ENCODE measurements at regions not wholly inside any gene's neighbourhood (a gene's known extent, or its start where the extent isn't known, plus 50 kb on each side); places are given as distances from the start of the nearest gene placed in this dataset.
A peak's percentile ranks its signal among the peaks of the same experiment; 100 is the strongest.

DNA sequence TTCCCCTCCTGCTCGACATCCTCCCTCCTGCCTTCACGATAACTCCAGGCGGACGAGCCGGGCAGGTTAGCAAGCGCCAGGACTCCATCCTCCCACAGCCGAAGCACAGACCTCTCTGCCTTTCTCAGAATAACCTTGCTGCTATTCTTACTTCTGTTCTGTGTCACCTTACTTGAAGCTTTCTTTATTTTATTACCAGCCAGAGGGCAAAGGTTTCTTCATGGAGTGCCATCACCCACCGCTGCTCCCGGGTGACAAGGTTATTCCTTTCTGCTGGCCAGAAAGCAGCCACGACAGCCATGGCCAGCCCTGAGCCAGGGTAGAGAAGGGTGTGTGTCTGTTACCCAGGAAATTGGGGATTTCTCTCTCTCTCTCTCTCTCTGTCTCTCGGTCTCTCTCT, 227.1 kb downstream of the ANAPC1 start:
- Histone ChIP-seq H3K36me3 (ENCODE audit: control insufficient read depth in 1 of 2, insufficient read depth in 2 of 2, low read depth in 1 of 2, low read length in 2 of 2) (no peaks in the 10 kb centered on the region), H3K4me2 (ENCODE audit: low read length, poor library complexity, severe bottlenecking) (no peak overlapping the region), H2AFZ (ENCODE audit: low read depth, low read length) (no peak overlapping the region), H3K14ac (ENCODE audit: low read length in 2 of 2) (no peak overlapping the region), H3K23ac (ENCODE audit: low read length in 2 of 2) (no peak overlapping the region), H2BK12ac (ENCODE audit: low read length in 2 of 2) (no peak overlapping the region), H2BK5ac (ENCODE audit: low read depth, low read length, poor library complexity, severe bottlenecking) (no peak overlapping the region), H3K9ac (ENCODE audit: low read length) (no peak overlapping the region), H2BK15ac (ENCODE audit: low read depth, poor library complexity, severe bottlenecking) (no peak overlapping the region), H3K27ac (ENCODE audit: low read length, poor library complexity, severe bottlenecking) (no peak overlapping the region), H3K4ac (ENCODE audit: low read depth in 1 of 2, low read length in 2 of 2) (no peak overlapping the region), H4K8ac (ENCODE audit: low read length) (no peak overlapping the region), H3K4me1 (ENCODE audit: control insufficient read depth, insufficient read depth, low read depth, low read length) (peaks cover 9% of the 10 kb centered on the region), H2AK5ac (ENCODE audit: low read length, severe bottlenecking) (no peak overlapping the region), H2BK120ac (ENCODE audit: low read depth, low read length) (no peak overlapping the region), H3K9me3 (ENCODE audit: control insufficient read depth, low read length) (no peaks in the 10 kb centered on the region), H3K18ac (ENCODE audit: low read depth in 1 of 2, low read length in 2 of 2) (no peak overlapping the region), H4K91ac (ENCODE audit: low read length) (no peak overlapping the region), H3K4me3 (ENCODE audit: insufficient read depth in 1 of 2, low read depth in 1 of 2, low read length in 2 of 2) (no peak overlapping the region), H3K27me3 (ENCODE audit: control insufficient read depth in 1 of 2, insufficient read depth in 1 of 2, low read length in 2 of 2) (no peaks in the 10 kb centered on the region), H3K79me1 (replicated peaks; ENCODE audit: low read length, poor library complexity, severe bottlenecking) (no peaks in the 10 kb centered on the region)
- 89% methylated on average over 11 of the region's 11 CpGs for WGBS
- DNase-seq = no peak

DNA sequence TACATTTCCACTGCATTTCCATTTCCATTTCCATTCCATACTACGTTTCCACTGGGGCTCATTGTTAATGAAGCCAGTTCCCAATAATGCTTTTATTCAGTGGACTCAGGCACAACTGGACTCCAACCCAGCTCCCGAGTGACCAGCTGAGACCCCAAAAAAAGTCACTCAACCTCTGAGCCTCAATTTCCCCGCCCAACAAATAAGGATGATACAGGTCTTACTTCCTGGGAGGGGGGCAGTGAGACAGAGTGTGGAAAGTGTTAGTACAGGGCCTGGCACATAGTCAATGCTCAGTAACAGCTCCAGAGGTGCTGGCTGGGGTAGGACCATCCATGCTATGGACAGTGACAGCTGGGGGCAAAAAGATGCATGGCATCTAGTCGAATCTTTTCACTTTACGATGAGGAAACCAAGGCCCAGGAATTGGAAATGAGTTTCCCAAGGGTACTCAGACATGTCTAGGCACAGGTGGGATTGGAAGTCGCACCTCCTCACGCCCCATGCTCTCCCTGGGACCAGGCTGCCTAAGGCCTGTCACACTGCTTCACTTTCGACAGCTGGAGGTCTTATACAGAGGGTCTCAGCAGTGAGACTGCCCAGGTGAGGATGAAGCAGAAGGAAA, 226.5 kb downstream of the ANAPC1 start:
- Histone ChIP-seq H4K8ac (ENCODE audit: low read length) (no peak overlapping the region), H3K36me3 (ENCODE audit: control insufficient read depth in 1 of 2, insufficient read depth in 2 of 2, low read depth in 1 of 2, low read length in 2 of 2) (no peaks in the 10 kb centered on the region), H3K79me1 (replicated peaks; ENCODE audit: low read length, poor library complexity, severe bottlenecking) (no peaks in the 10 kb centered on the region), H2BK12ac (ENCODE audit: low read length in 2 of 2) (no peak overlapping the region), H2BK5ac (ENCODE audit: low read depth, low read length, poor library complexity, severe bottlenecking) (no peak overlapping the region), H2BK15ac (ENCODE audit: low read depth, poor library complexity, severe bottlenecking) (no peak overlapping the region), H3K4ac (ENCODE audit: low read depth in 1 of 2, low read length in 2 of 2) (no peak overlapping the region), H4K91ac (ENCODE audit: low read length) (peak overlapping the region; percentile 34), H3K4me1 (ENCODE audit: control insufficient read depth, insufficient read depth, low read depth, low read length) (peaks cover 11% of the 10 kb centered on the region), H3K14ac (ENCODE audit: low read length in 2 of 2) (no peak overlapping the region), H3K23ac (ENCODE audit: low read length in 2 of 2) (no peak overlapping the region), H3K18ac (ENCODE audit: low read depth in 1 of 2, low read length in 2 of 2) (no peak overlapping the region), H2BK120ac (ENCODE audit: low read depth, low read length) (no peak overlapping the region), H3K9me3 (ENCODE audit: control insufficient read depth, low read length) (no peaks in the 10 kb centered on the region), H2AFZ (ENCODE audit: low read depth, low read length) (no peak overlapping the region), H3K4me2 (ENCODE audit: low read length, poor library complexity, severe bottlenecking) (no peak overlapping the region), H2AK5ac (ENCODE audit: low read length, severe bottlenecking) (peak overlapping the region; percentile 4), H3K27me3 (ENCODE audit: control insufficient read depth in 1 of 2, insufficient read depth in 1 of 2, low read length in 2 of 2) (no peaks in the 10 kb centered on the region), H3K27ac (ENCODE audit: low read length, poor library complexity, severe bottlenecking) (no peak overlapping the region), H3K4me3 (ENCODE audit: insufficient read depth in 1 of 2, low read depth in 1 of 2, low read length in 2 of 2) (no peak overlapping the region), H3K9ac (ENCODE audit: low read length) (no peak overlapping the region)
- 92% methylated on average over 7 of the region's 8 CpGs for whole genome bisulfite sequencing
- DNase-seq = no peak

DNA sequence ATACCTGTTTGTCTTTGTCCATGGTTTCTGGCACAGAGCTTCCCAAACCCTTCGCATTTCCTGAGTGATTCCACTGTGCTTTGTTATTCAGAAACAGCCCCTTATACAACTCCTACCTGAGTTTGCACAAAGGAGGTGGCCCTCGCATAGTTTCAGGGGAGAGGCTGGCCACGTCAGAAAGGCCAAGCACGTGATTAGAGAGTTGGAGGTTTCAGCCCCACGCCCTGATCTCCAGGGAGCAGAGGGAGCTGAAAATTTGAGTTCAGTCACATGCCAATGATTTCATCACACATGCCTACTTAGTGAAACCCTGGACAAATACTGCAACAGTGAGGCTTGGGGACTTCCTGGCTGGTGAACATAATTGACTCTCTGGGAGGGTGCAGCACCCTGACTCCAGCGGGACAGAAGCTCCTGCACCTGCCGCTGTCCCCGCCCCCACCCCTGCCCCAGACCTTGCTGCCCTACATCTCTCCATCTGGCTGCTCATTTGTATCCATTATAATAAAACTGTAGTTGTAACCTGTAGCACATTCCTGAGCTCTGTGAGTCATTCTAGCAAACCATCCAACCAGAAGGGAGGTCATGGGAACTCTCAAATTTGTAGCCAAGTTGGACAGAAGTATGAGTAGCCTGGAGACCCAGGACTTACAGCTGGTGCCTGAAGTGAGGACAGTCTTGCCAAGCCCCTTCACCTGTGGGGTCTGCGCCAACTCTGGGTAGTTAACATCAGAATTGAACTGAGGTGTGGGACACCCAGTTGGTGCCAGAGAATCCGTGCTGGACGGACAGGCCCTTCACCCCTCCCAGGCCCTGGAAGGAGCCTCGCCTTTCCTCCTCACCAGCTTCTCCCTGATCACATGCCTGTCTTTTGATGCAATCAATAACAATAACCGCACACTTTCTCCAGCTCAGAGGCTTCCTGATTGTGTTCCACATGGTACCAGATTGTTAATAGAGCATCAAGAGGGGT, 224.3 kb downstream of the ANAPC1 start:
- no peak overlapping the region for H2AFZ ChIP-seq (ENCODE audit: low read depth, low read length)
- H2BK15ac ChIP-seq (ENCODE audit: low read depth, poor library complexity, severe bottlenecking) = peak overlapping the region; percentile 9
- no peak overlapping the region for H3K23ac ChIP-seq (ENCODE audit: low read length in 2 of 2)
- H4K91ac ChIP-seq (ENCODE audit: low read length) = peak overlapping the region; percentile 88
- H3K4me3 ChIP-seq (ENCODE audit: insufficient read depth in 1 of 2, low read depth in 1 of 2, low read length in 2 of 2) = no peak overlapping the region
- peak overlapping the region; percentile 7 to 93 for H2BK12ac ChIP-seq (ENCODE audit: low read length in 2 of 2)
- peak overlapping the region; percentile 23 for H3K27ac ChIP-seq (ENCODE audit: low read length, poor library complexity, severe bottlenecking)
- peak overlapping the region; percentile 29 to 68 for H3K18ac ChIP-seq (ENCODE audit: low read depth in 1 of 2, low read length in 2 of 2)
- H3K36me3 ChIP-seq (ENCODE audit: control insufficient read depth in 1 of 2, insufficient read depth in 2 of 2, low read depth in 1 of 2, low read length in 2 of 2) = no peaks in the 10 kb centered on the region
- no peak overlapping the region for H2BK5ac ChIP-seq (ENCODE audit: low read depth, low read length, poor library complexity, severe bottlenecking)
- H3K9me3 ChIP-seq (ENCODE audit: control insufficient read depth, low read length) = no peaks in the 10 kb centered on the region
- H3K27me3 ChIP-seq (ENCODE audit: control insufficient read depth in 1 of 2, insufficient read depth in 1 of 2, low read length in 2 of 2) = no peaks in the 10 kb centered on the region
- no peaks in the 10 kb centered on the region for H3K79me1 ChIP-seq (replicated peaks; ENCODE audit: low read length, poor library complexity, severe bottlenecking)
- peak; percentile 71 for DNase-seq
- peak overlapping the region in 1 of 2 experiments; percentile 84 for H3K4ac ChIP-seq (ENCODE audit: low read depth in 1 of 2, low read length in 2 of 2)
- H4K8ac ChIP-seq (ENCODE audit: low read length) = peak overlapping the region; percentile 91
- peak overlapping the region; percentile 76 for H2AK5ac ChIP-seq (ENCODE audit: low read length, severe bottlenecking)
- H2BK120ac ChIP-seq (ENCODE audit: low read depth, low read length) = no peak overlapping the region
- peak overlapping the region; percentile 56 for H3K9ac ChIP-seq (ENCODE audit: low read length)
- whole genome bisulfite sequencing = 67% methylated on average over 11 of the region's 13 CpGs
- no peak overlapping the region for H3K4me2 ChIP-seq (ENCODE audit: low read length, poor library complexity, severe bottlenecking)
- peaks cover 21% of the 10 kb centered on the region for H3K4me1 ChIP-seq (ENCODE audit: control insufficient read depth, insufficient read depth, low read depth, low read length)
- no peak overlapping the region for H3K14ac ChIP-seq (ENCODE audit: low read length in 2 of 2)

DNA sequence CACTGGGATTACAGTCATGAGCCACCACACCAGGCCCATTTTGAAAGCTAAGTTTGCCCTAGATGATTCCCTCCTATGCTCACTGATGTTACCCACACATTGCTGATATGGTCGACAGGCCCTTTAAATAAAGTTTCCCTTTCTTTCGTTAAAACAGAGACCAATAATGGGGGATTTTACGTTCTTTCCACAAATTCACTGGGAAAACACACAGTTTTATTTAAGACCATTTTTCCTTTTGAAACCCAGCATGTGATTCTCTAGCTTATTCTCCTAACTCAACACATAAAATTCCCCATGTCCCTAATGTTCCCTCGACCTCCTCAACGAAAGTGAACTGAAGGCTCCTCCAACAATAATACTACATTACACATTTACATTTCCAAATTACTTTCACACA, 223.2 kb downstream of the ANAPC1 start:
- no peak overlapping the region for H3K27ac ChIP-seq (ENCODE audit: low read length, poor library complexity, severe bottlenecking)
- H3K23ac ChIP-seq (ENCODE audit: low read length in 2 of 2) = no peak overlapping the region
- no peak overlapping the region for H2BK120ac ChIP-seq (ENCODE audit: low read depth, low read length)
- no peak overlapping the region for H3K9ac ChIP-seq (ENCODE audit: low read length)
- no peak overlapping the region for H3K14ac ChIP-seq (ENCODE audit: low read length in 2 of 2)
- no peak overlapping the region for H3K18ac ChIP-seq (ENCODE audit: low read depth in 1 of 2, low read length in 2 of 2)
- H3K27me3 ChIP-seq (ENCODE audit: control insufficient read depth in 1 of 2, insufficient read depth in 1 of 2, low read length in 2 of 2) = no peaks in the 10 kb centered on the region
- H4K8ac ChIP-seq (ENCODE audit: low read length) = no peak overlapping the region
- H2AK5ac ChIP-seq (ENCODE audit: low read length, severe bottlenecking) = no peak overlapping the region
- H4K91ac ChIP-seq (ENCODE audit: low read length) = no peak overlapping the region
- peaks cover 21% of the 10 kb centered on the region for H3K4me1 ChIP-seq (ENCODE audit: control insufficient read depth, insufficient read depth, low read depth, low read length)
- H3K79me1 ChIP-seq (replicated peaks; ENCODE audit: low read length, poor library complexity, severe bottlenecking) = no peaks in the 10 kb centered on the region
- no peaks in the 10 kb centered on the region for H3K36me3 ChIP-seq (ENCODE audit: control insufficient read depth in 1 of 2, insufficient read depth in 2 of 2, low read depth in 1 of 2, low read length in 2 of 2)
- no peak overlapping the region for H2AFZ ChIP-seq (ENCODE audit: low read depth, low read length)
- no peak for DNase-seq
- no peak overlapping the region for H2BK15ac ChIP-seq (ENCODE audit: low read depth, poor library complexity, severe bottlenecking)
- H3K9me3 ChIP-seq (ENCODE audit: control insufficient read depth, low read length) = no peaks in the 10 kb centered on the region
- no peak overlapping the region for H2BK5ac ChIP-seq (ENCODE audit: low read depth, low read length, poor library complexity, severe bottlenecking)
- H3K4me3 ChIP-seq (ENCODE audit: insufficient read depth in 1 of 2, low read depth in 1 of 2, low read length in 2 of 2) = no peak overlapping the region
- peak overlapping the region in 1 of 2 experiments; percentile 6 for H2BK12ac ChIP-seq (ENCODE audit: low read length in 2 of 2)
- H3K4ac ChIP-seq (ENCODE audit: low read depth in 1 of 2, low read length in 2 of 2) = no peak overlapping the region
- WGBS = 96% methylated on average over 5 of the region's 5 CpGs
- no peak overlapping the region for H3K4me2 ChIP-seq (ENCODE audit: low read length, poor library complexity, severe bottlenecking)

Data from mesenchymal stem cell (in vitro differentiated cells and primary cell).